Astrocyte (in vitro differentiated cells and primary cell): ENCODE measurements at regions not wholly inside any gene's neighbourhood (a gene's known extent, or its start where the extent isn't known, plus 50 kb on each side); places are given as distances from the start of the nearest gene placed in this dataset.

Experiments
- DNase-seq: peaks from one replicate; pipeline ENCODE4 v3.0.0-alpha.2; 2010; ENCODE audit warnings: low read depth
- FAIRE-seq: peaks from 2 replicates; lab custom pipeline; 2011; peaks lifted over from hg19 to GRCh38; lab: Jason Lieb, UNC
- H2AFZ ChIP-seq: 2 replicates; pipeline ENCODE4 v1.6.0; 2012; ENCODE audit warnings: low read depth, low read length, inconsistent platforms
- H3K27ac ChIP-seq: 2 replicates; pipeline ENCODE4 v1.5.1; 2011; ENCODE audit warnings: low read depth, low read length, inconsistent platforms
- H3K27me3 ChIP-seq: 2 replicates; pipeline ENCODE4 v1.6.0; 2011; ENCODE audit warnings: low read length, inconsistent platforms; ENCODE audit not compliant: insufficient read depth
- H3K36me3 ChIP-seq: 2 replicates; pipeline ENCODE4 v1.5.1; 2011; ENCODE audit warnings: low read length, inconsistent platforms; ENCODE audit not compliant: insufficient read depth
- H3K4me1 ChIP-seq: 2 replicates; pipeline ENCODE4 v1.5.1; 2011; ENCODE audit warnings: low read length, inconsistent platforms; ENCODE audit not compliant: insufficient read depth
- H3K4me2 ChIP-seq: 2 replicates; pipeline ENCODE4 v1.6.0; 2012; ENCODE audit warnings: low read length, inconsistent platforms
- H3K4me3 ChIP-seq: 2 replicates; pipeline ENCODE4 v1.5.1; 2011; ENCODE audit warnings: low read depth, mild to moderate bottlenecking, low read length, inconsistent platforms; ENCODE audit not compliant: insufficient read depth
- H3K79me2 ChIP-seq: 2 replicates; pipeline ENCODE4 v1.6.0; 2012; ENCODE audit warnings: mild to moderate bottlenecking, low read length, inconsistent platforms; ENCODE audit not compliant: insufficient read depth
- H3K9ac ChIP-seq: 2 replicates; pipeline ENCODE4 v1.6.0; 2012; ENCODE audit warnings: mild to moderate bottlenecking, low read length, inconsistent platforms
- H3K9me3 ChIP-seq: 2 replicates; pipeline ENCODE4 v1.5.1; 2012; ENCODE audit warnings: low read depth, mild to moderate bottlenecking, low read length, inconsistent platforms; ENCODE audit not compliant: insufficient read depth
- H4K20me1 ChIP-seq: 2 replicates; pipeline ENCODE4 v1.6.0; 2012; ENCODE audit warnings: low read length, inconsistent platforms; ENCODE audit not compliant: insufficient read depth
- H3K27ac Mint-ChIP-seq: one replicate; pipeline ENCODE4 v1.8.0; 2021; ENCODE audit warnings: mild to moderate bottlenecking, mixed read lengths; ENCODE audit not compliant: unreplicated experiment
- H3K27me3 Mint-ChIP-seq: one replicate; pipeline ENCODE4 v1.8.0; 2021; ENCODE audit warnings: low read depth, mixed read lengths; ENCODE audit not compliant: unreplicated experiment
- H3K36me3 Mint-ChIP-seq: one replicate; pipeline ENCODE4 v1.8.0; 2021; ENCODE audit warnings: low read depth, mixed read lengths; ENCODE audit not compliant: unreplicated experiment
- H3K4me1 Mint-ChIP-seq: one replicate; pipeline ENCODE4 v1.8.0; 2021; ENCODE audit warnings: low read depth, mixed read lengths; ENCODE audit not compliant: unreplicated experiment
- H3K4me3 Mint-ChIP-seq: one replicate; pipeline ENCODE4 v1.8.0; 2021; ENCODE audit warnings: mild to moderate bottlenecking, moderate library complexity, mixed read lengths; ENCODE audit not compliant: unreplicated experiment
- H3K9me3 Mint-ChIP-seq: one replicate; pipeline ENCODE4 v1.8.0; 2021; ENCODE audit warnings: mild to moderate bottlenecking, mixed read lengths; ENCODE audit not compliant: unreplicated experiment
- CTCF ChIP-seq: IDR thresholded peaks from 2 replicates; pipeline ENCODE4 v1.5.1; 2011; ENCODE audit warnings: low read depth, mild to moderate bottlenecking, inconsistent platforms, low read length, moderate library complexity; ENCODE audit not compliant: insufficient read depth
- EZH2 ChIP-seq: IDR thresholded peaks from 2 replicates; pipeline ENCODE4 v1.6.1; 2012; ENCODE audit warnings: mild to moderate bottlenecking, low read length, inconsistent platforms; ENCODE audit not compliant: insufficient read depth

- Histone ChIP-seq H3K4me2 (no peak overlapping the region), H3K36me3 (no peaks in the 10 kb centered on the region), H3K79me2 (no peaks in the 10 kb centered on the region), H3K9ac (no peak overlapping the region), H4K20me1 (no peaks in the 10 kb centered on the region), H3K27me3 (no peaks in the 10 kb centered on the region), H3K9me3 (peaks cover 3% of the 10 kb centered on the region), H2AFZ (no peak overlapping the region), H3K4me1 (no peaks in the 10 kb centered on the region), H3K27ac (no peak overlapping the region), H3K4me3 (no peak overlapping the region)
- Mint-ChIP-seq H3K27ac (no peak overlapping the region), H3K4me3 (no peak overlapping the region), H3K27me3 (peaks cover 37% of the 10 kb centered on the region), H3K36me3 (no peaks in the 10 kb centered on the region), H3K4me1 (no peaks in the 10 kb centered on the region), H3K9me3 (peaks cover 1% of the 10 kb centered on the region)
- FAIRE-seq (no peak), DNase-seq (peak; percentile 10)
- TF ChIP-seq CTCF (no peak), EZH2 (no peak)
These were observed 176.6 kb upstream of the SDK2 start for GRCh38 chr17:73820686-73821448.

- Histone ChIP-seq H3K4me2 (no peak overlapping the region), H3K4me1 (no peaks in the 10 kb centered on the region)
These were observed 177.4 kb upstream of the SDK2 start for GRCh38 chr17:73821665-73822064.

More at GRCh38 chr17:73821665-73822064, 177.4 kb upstream of the SDK2 start:
- no peak overlapping the region for H2AFZ ChIP-seq
- no peaks in the 10 kb centered on the region for H3K4me1 Mint-ChIP-seq
- DNase-seq (no peak), FAIRE-seq (no peak)
- H3K27ac ChIP-seq, result no peak overlapping the region
- H3K27me3 ChIP-seq, result no peaks in the 10 kb centered on the region
- H3K79me2 ChIP-seq, result no peaks in the 10 kb centered on the region
- peaks cover 37% of the 10 kb centered on the region for H3K27me3 Mint-ChIP-seq
- H3K36me3 Mint-ChIP-seq, result no peaks in the 10 kb centered on the region
- no peak overlapping the region for H3K4me3 ChIP-seq
- no peak for TF ChIP-seq EZH2
- no peak for TF ChIP-seq CTCF
- H3K9ac ChIP-seq, result no peak overlapping the region
- H4K20me1 ChIP-seq, result no peaks in the 10 kb centered on the region
- H3K36me3 ChIP-seq, result no peaks in the 10 kb centered on the region
- peaks cover 1% of the 10 kb centered on the region for H3K9me3 Mint-ChIP-seq
- peaks cover 3% of the 10 kb centered on the region for H3K9me3 ChIP-seq
- H3K4me3 Mint-ChIP-seq, result no peak overlapping the region
- no peak overlapping the region for H3K27ac Mint-ChIP-seq
